ENCODE measurements at regions not wholly inside any gene's neighbourhood (a gene's known extent, or its start where the extent isn't known, plus 50 kb on each side); places are given as distances from the start of the nearest gene placed in this dataset.

DNA sequence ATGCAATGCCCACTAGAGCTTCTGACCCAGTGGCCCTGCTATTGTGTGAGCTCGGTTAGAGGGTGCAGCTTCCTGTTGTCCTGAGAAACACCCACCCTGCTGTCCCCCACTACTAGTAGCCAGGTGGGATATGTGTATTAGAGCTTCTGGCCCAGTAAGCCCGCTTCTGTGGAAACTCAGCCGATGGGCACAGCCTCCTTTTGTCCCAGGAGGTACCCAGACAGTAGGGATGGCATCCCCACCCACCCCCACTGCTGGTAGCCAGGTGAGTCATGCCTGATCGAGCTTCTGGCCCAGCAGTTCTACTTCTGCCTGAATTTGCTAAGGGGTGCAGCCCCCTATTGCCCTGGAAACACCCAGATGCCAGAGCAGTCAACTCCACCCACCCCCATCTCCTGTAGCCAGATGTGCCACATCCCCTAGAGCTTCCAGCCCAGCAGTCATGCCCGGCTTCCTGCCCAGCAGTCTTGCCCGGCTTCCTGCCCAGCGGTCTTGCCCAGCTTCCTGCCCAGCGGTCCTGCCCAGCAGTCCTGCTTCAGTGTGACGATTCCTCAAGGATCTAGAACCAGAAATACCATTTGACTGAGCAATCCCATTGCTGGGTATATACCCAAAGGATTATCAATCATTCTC is 162.7 kb upstream of the KLF8 start:
- TF ChIP-seq, protein P1, sequence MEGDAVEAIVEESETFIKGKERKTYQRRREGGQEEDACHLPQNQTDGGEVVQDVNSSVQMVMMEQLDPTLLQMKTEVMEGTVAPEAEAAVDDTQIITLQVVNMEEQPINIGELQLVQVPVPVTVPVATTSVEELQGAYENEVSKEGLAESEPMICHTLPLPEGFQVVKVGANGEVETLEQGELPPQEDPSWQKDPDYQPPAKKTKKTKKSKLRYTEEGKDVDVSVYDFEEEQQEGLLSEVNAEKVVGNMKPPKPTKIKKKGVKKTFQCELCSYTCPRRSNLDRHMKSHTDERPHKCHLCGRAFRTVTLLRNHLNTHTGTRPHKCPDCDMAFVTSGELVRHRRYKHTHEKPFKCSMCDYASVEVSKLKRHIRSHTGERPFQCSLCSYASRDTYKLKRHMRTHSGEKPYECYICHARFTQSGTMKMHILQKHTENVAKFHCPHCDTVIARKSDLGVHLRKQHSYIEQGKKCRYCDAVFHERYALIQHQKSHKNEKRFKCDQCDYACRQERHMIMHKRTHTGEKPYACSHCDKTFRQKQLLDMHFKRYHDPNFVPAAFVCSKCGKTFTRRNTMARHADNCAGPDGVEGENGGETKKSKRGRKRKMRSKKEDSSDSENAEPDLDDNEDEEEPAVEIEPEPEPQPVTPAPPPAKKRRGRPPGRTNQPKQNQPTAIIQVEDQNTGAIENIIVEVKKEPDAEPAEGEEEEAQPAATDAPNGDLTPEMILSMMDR (conservative IDR thresholded peaks at IDR 0.05; ENCODE audit: low read depth, low read length): no peak
- H3K4me3 ChIP-seq (ENCODE audit: low read depth, low read length): no peak overlapping the region
- no peak for DNase-seq (ENCODE audit: low read depth)

GRCh38 chrX:56089376-56089775 is 142.8 kb upstream of the KLF8 start:
- no peak overlapping the region for H3K4me3 ChIP-seq (ENCODE audit: low read depth, low read length)
- TF ChIP-seq, protein P1 (conservative IDR thresholded peaks at IDR 0.05; ENCODE audit: low read depth, low read length): no peak
- no peak for DNase-seq (ENCODE audit: low read depth)

- TF ChIP-seq, protein P1 (conservative IDR thresholded peaks at IDR 0.05; ENCODE audit: low read depth, low read length): no peak
- no peak for DNase-seq (ENCODE audit: low read depth)
- no peak overlapping the region for H3K4me3 ChIP-seq (ENCODE audit: low read depth, low read length)
These were observed 132.9 kb upstream of the KLF8 start for GRCh38 chrX:56099271-56099670.

DNA sequence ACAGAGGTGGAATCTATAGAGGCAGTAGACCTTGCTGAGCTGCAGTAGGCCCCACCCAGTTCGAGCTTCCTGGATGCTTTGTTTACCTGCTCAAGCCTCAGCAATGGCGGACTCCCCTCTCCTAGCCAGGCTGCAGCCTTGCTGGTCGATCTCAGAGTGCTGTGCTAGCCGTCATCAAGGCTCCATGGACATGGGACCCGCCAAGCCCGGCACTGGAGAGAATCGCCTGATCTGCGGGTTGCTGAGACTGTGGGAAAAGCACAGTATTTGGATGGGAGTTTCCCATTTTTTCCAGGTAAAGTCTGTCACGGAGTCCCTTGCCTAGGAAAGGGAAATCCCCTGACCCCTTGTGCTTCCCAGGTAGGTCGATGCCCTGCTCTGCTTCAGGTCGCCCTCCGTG is 124.8 kb upstream of the KLF8 start:
- TF ChIP-seq, protein P1 (conservative IDR thresholded peaks at IDR 0.05; ENCODE audit: low read depth, low read length): no peak
- no peak for DNase-seq (ENCODE audit: low read depth)
- H3K4me3 ChIP-seq (ENCODE audit: low read depth, low read length): no peak overlapping the region

- TF ChIP-seq, protein P1 (conservative IDR thresholded peaks at IDR 0.05; ENCODE audit: low read depth, low read length): no peak
- no peak overlapping the region for H3K4me3 ChIP-seq (ENCODE audit: low read depth, low read length)
- no peak for DNase-seq (ENCODE audit: low read depth)
These were observed 118.2 kb upstream of the KLF8 start for GRCh38 chrX:56113785-56114436.

GRCh38 chrX:56114437-56114787 is 117.7 kb upstream of the KLF8 start:
- H3K4me3 ChIP-seq (ENCODE audit: low read depth, low read length): no peak overlapping the region

More at GRCh38 chrX:56114437-56114787, 117.7 kb upstream of the KLF8 start:
- DNase-seq (ENCODE audit: low read depth): no peak
- TF ChIP-seq, protein P1 (conservative IDR thresholded peaks at IDR 0.05; ENCODE audit: low read depth, low read length): no peak
